Transverse colon (tissue), 4 donors: ENCODE measurements at regions not wholly inside any gene's neighbourhood (a gene's known extent, or its start where the extent isn't known, plus 50 kb on each side); places are given as distances from the start of the nearest gene placed in this dataset.

Experiments
- DNase-seq: peaks from one replicate; pipeline ENCODE4 v3.0.0-alpha.2; 2019
- H3K27ac ChIP-seq, 4 donors: fragments of 200-600 bp; sonication (generic); 2 replicates each; pipeline ENCODE4 v1.5.1; 2016 to 2018; ENCODE audit warnings: inconsistent platforms in 4 of 4
- H3K27me3 ChIP-seq: fragments of 200-600 bp; sonication (generic); 2 replicates; pipeline ENCODE4 v1.5.1; 2017; ENCODE audit warnings: inconsistent platforms
- H3K36me3 ChIP-seq, 4 donors: fragments of 200-600 bp; sonication (generic); 2 replicates each; pipeline ENCODE4 v1.5.1; 2017 to 2019; ENCODE audit warnings: inconsistent platforms in 4 of 4
- H3K4me1 ChIP-seq, 4 donors: fragments of 200-600 bp; sonication (generic); 2 replicates each; pipeline ENCODE4 v1.5.1; 2017 to 2020; ENCODE audit warnings: inconsistent platforms in 4 of 4
- H3K4me3 ChIP-seq, 4 donors: fragments of 200-600 bp; sonication (generic); 1 replicate in 1 of 4; 2 replicates in 3 of 4; pipeline versions ENCODE4 v1.5.1 to v1.6.1; 2017 to 2019; ENCODE audit warnings: inconsistent platforms in 4 of 4
- H3K9me3 ChIP-seq, 2 donors: fragments of 200-600 bp; sonication (generic); 2 replicates each; pipeline ENCODE4 v1.5.1; 2017 to 2019; ENCODE audit warnings: inconsistent platforms in 2 of 2
- EP300 ChIP-seq: sonication (generic); formaldehyde crosslinking; IDR thresholded peaks from one replicate; pipeline ENCODE4 v1.6.1; 2017; ENCODE audit warnings: antibody characterized with exemption, low read depth
- POLR2A ChIP-seq: fragments of 450-650 bp; IDR thresholded peaks from one replicate; pipeline ENCODE4 v1.6.1; 2016; ENCODE audit warnings: antibody characterized with exemption, mild to moderate bottlenecking, moderate library complexity
- POLR2AphosphoS5 ChIP-seq, 3 donors: sonication (generic); formaldehyde crosslinking; IDR thresholded peaks; one replicate each; pipeline ENCODE4 v1.6.1; 2016; ENCODE audit warnings: antibody characterized with exemption in 3 of 3
- WGBS, 2 donors: methylation state at CpG; one replicate each; pipeline ENCODE4 v1.1.5; 2018; ENCODE audit warnings: low coverage in 1 of 2; 5-methylcytosine and 5-hydroxymethylcytosine counted together
- in situ Hi-C, 4 donors: fragments of 200-750 bp; cut with MboI; loops; one replicate each; pipeline versions ENCODE4 v1.15.0 to v1.15.1; 2017; ENCODE audit warnings: low sequenced_read_pairs in 3 of 4, low pct_ligation_motif_present in 1 of 4, low pct_unique_long_range_greater_than_20kb in 1 of 4
- intact Hi-C: fragments of 100-400 bp; cut with DNase I; formaldehyde crosslinking; loops from one replicate; pipeline ENCODE4 v1.15.1; 2023; ENCODE audit warnings: low total_unique reads
- TF ChIP-seq, protein P1 (sequence below), 5 experiments: fragments of 200-600 bp in 3 of 5; fragments of 450-650 bp in 2 of 5; sonication (generic) in 3 of 5; IDR thresholded peaks; 1 replicate in 2 of 5; 2 replicates in 3 of 5; pipeline ENCODE4 v1.5.1; 2016 to 2017; ENCODE audit warnings: antibody characterized with exemption in 5 of 5, inconsistent platforms in 3 of 5, mild to moderate bottlenecking in 2 of 5, moderate library complexity in 1 of 5

DNA sequence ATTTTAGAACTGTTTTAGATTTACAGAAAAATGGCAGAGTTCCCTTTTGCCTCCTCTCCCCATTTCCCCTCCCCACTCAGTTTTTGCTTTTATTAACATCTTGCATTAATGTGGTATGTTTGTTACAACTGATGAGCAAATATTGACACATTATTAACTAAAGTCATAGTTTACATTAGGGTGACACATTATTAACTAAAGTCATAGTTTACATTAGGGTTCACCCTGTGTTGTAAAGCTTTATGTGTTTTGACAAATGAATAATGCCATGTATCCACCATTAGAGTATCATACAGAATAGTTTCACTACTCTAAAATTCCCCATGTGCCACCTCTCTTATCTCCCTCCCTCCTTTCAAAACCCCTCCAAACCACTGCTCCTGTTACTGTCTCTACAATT lies 262.5 kb downstream of the NPR3 start:
- Histone ChIP-seq H3K36me3 (no peaks in the 10 kb centered on the region), H3K27ac (no peak overlapping the region), H3K9me3 (no peaks in the 10 kb centered on the region), H3K4me3 (no peak overlapping the region), H3K4me1 (no peaks in the 10 kb centered on the region), H3K27me3 (no peaks in the 10 kb centered on the region)
- TF ChIP-seq, protein P1, sequence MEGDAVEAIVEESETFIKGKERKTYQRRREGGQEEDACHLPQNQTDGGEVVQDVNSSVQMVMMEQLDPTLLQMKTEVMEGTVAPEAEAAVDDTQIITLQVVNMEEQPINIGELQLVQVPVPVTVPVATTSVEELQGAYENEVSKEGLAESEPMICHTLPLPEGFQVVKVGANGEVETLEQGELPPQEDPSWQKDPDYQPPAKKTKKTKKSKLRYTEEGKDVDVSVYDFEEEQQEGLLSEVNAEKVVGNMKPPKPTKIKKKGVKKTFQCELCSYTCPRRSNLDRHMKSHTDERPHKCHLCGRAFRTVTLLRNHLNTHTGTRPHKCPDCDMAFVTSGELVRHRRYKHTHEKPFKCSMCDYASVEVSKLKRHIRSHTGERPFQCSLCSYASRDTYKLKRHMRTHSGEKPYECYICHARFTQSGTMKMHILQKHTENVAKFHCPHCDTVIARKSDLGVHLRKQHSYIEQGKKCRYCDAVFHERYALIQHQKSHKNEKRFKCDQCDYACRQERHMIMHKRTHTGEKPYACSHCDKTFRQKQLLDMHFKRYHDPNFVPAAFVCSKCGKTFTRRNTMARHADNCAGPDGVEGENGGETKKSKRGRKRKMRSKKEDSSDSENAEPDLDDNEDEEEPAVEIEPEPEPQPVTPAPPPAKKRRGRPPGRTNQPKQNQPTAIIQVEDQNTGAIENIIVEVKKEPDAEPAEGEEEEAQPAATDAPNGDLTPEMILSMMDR (IDR thresholded peaks at IDR 0.05): no peak
- TF ChIP-seq POLR2A (no peak), EP300 (no peak), POLR2AphosphoS5 (IDR thresholded peaks at IDR 0.05) (no peak)
- DNase-seq: no peak
- in situ Hi-C loops (no loop called here), intact Hi-C loops (no loop called here)

DNA sequence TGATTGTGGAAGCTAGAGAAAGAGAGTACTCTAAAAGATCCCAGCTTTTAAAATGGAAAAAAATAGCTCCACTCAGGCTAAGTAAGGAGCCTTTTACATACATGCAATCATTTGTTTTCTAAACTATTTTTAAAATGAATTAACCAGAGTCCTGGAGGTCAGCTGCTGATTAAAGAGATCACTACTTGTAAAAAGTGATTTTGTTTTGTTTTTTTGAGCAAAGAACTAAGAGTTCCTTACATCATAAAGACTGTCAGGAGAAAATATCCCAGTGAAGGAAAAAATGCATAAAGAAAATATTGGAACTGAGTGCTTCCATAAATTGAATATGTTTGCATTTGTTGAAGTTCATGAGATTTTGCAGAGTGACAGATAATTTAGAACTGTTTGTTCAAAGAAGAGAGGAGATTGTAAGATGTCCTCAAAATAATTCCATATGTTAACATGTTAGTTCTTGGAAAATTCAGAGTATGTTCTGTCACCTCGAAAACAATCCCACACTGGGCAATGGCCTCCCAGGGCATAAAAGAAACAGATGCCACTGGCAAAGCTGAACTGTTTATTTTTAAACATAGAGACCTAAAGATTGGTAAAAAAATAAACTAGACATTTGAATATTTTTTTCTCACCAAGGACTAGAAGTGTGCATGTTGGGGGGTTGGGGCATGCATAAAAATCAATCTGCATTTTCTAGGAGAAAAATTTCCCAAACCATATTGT lies 264.7 kb downstream of the NPR3 start:
- Histone ChIP-seq H3K36me3 (no peaks in the 10 kb centered on the region), H3K9me3 (no peaks in the 10 kb centered on the region), H3K27ac (peak overlapping the region in 2 of 4 donors; percentile 1 to 41), H3K4me3 (no peak overlapping the region), H3K4me1 (no peaks in the 10 kb centered on the region), H3K27me3 (no peaks in the 10 kb centered on the region)
- 25 to 36% methylated on average over 1 of the region's 1 CpG for WGBS, 2 donors
- TF ChIP-seq POLR2AphosphoS5 (IDR thresholded peaks at IDR 0.05): no peak
- TF ChIP-seq, protein P1 (IDR thresholded peaks at IDR 0.05): no peak
- no peak for TF ChIP-seq POLR2A
- TF ChIP-seq EP300: no peak
- intact Hi-C loops: no loop called here
- in situ Hi-C loops: no loop called here
- no peak for DNase-seq

GRCh38 chr5:32981061-32981460 lies 269.9 kb downstream of the NPR3 start:
- TF ChIP-seq POLR2AphosphoS5 (IDR thresholded peaks at IDR 0.05) (no peak), EP300 (no peak), POLR2A (no peak)
- TF ChIP-seq, protein P1 (IDR thresholded peaks at IDR 0.05): no peak
- in situ Hi-C loops: no loop called here
- intact Hi-C loops: no loop called here
- H3K9me3 ChIP-seq: no peaks in the 10 kb centered on the region
- no peak overlapping the region for H3K4me3 ChIP-seq
- no peaks in the 10 kb centered on the region for H3K27me3 ChIP-seq
- no peak overlapping the region for H3K27ac ChIP-seq
- no peaks in the 10 kb centered on the region for H3K4me1 ChIP-seq
- DNase-seq: no peak
- H3K36me3 ChIP-seq: no peaks in the 10 kb centered on the region

GRCh38 chr5:32984851-32985610 lies 273.9 kb downstream of the NPR3 start:
- no peak for TF ChIP-seq POLR2AphosphoS5 (IDR thresholded peaks at IDR 0.05)
- TF ChIP-seq EP300: no peak
- TF ChIP-seq, protein P1 (IDR thresholded peaks at IDR 0.05): no peak
- no peak for TF ChIP-seq POLR2A
- Histone ChIP-seq H3K36me3 (no peaks in the 10 kb centered on the region), H3K4me3 (no peak overlapping the region), H3K27ac (no peak overlapping the region), H3K27me3 (no peaks in the 10 kb centered on the region), H3K4me1 (no peaks in the 10 kb centered on the region), H3K9me3 (no peaks in the 10 kb centered on the region)
- WGBS, 2 donors: 83 to 85% methylated on average over 4 of the region's 4 CpGs
- in situ Hi-C loops: no loop called here
- intact Hi-C loops: no loop called here
- DNase-seq: no peak
